ENCODE measurements at regions not wholly inside any gene's neighbourhood (a gene's known extent, or its start where the extent isn't known, plus 50 kb on each side); places are given as distances from the start of the nearest gene placed in this dataset.

DNA sequence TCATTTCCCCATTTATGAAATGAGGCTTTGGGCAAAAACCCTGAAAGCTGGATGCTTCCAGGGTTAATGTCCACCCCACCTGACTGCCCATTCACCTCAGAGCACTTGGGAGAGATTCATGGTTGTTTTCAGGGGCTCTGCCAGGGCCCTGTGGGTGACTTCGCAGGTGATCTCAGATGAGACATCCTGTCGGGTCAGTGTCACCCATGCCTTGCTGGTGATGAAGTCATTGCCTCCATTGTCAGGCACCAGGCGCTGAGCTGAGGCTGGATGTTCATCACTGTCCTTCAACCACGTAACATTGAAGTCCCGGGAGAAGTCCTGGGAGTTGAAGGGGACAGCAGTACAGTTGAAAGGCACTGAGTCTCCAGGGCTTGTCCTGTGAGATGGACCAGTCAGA, 115.6 kb upstream of the SIRPA start:
- no peak overlapping the region for H2AFZ ChIP-seq
- DNase-seq = no peak

DNA sequence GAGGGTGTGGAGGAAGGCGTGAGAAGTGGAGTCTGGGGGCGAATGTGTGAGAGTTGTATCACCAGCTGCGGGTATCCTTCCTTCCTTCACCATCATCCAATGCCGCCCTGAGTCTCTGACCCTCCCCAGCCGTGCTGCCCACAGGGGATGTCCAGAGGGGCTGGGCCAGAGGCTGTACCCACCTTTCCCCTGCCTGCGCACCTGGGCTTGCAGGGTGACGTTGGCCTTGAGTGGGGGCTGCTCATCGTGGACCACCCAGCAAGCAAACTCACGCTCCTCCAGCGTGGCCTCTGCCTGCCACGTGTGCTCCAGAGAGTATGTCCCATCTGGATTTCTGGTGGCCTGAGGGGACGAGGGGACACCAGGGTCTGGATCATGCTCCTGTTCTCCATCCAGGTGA, 116.9 kb upstream of the SIRPA start:
- 88 to 89% methylated on average over 12 of the region's 12 CpGs for WGBS, 2 experiments (ENCODE audit: low coverage in 1 of 2, low lambda C conversion rate in 2 of 2, missing lambda C conversion rate in 2 of 2)

More for the DNA sequence above, 115.6 kb upstream of the SIRPA start:
- Histone ChIP-seq H3K36me3 (ENCODE audit: low read depth) (no peaks in the 10 kb centered on the region), H3K9me2 (ENCODE audit: insufficient read depth) (no peaks in the 10 kb centered on the region), H3K9ac (no peak overlapping the region), H3K27me3 (replicated peaks; ENCODE audit: insufficient read depth) (no peaks in the 10 kb centered on the region), H3F3A (ENCODE audit: insufficient read depth) (peaks cover 12% of the 10 kb centered on the region; the same call in 1 of the 2 replicates), H3K9me3 (ENCODE audit: low read depth) (no peaks in the 10 kb centered on the region), H3K4me3 (no peak overlapping the region), H4K20me1 (ENCODE audit: insufficient read depth) (no peaks in the 10 kb centered on the region), H3K79me2 (ENCODE audit: insufficient read depth) (peaks cover 10% of the 10 kb centered on the region), H3K27ac (no peak overlapping the region), H3K4me1 (ENCODE audit: insufficient read depth) (peaks cover 27% of the 10 kb centered on the region), H3K4me2 (ENCODE audit: unreplicated experiment) (no peak overlapping the region)
- in situ Hi-C loops (cut with MboI) = no loop called here
- 89 to 94% methylated on average over 5 of the region's 5 CpGs for WGBS, 2 experiments (ENCODE audit: low coverage in 1 of 2, low lambda C conversion rate in 2 of 2, missing lambda C conversion rate in 2 of 2)
- TF ChIP-seq EZH2phosphoT487 (IDR thresholded peaks at IDR 0.05; ENCODE audit: insufficient read depth, low read depth) (no peak), EZH2 (IDR thresholded peaks at IDR 0.05; ENCODE audit: insufficient read depth, poor library complexity, severe bottlenecking) (no peak)

GRCh38 chr20:1777476-1777820, 117.8 kb upstream of the SIRPA start:
- Histone ChIP-seq H2AFZ (peak overlapping the region; percentile 83), H3K4me1 (ENCODE audit: insufficient read depth) (peaks cover 27% of the 10 kb centered on the region), H3K36me3 (ENCODE audit: low read depth) (no peaks in the 10 kb centered on the region), H3K9me3 (ENCODE audit: low read depth) (no peaks in the 10 kb centered on the region), H3K27ac (peak overlapping the region; percentile 72), H3K79me2 (ENCODE audit: insufficient read depth) (peaks cover 10% of the 10 kb centered on the region), H3F3A (ENCODE audit: insufficient read depth) (peaks cover 12% of the 10 kb centered on the region; the same call in 1 of the 2 replicates), H3K9me2 (ENCODE audit: insufficient read depth) (no peaks in the 10 kb centered on the region), H3K4me2 (ENCODE audit: unreplicated experiment) (peak overlapping the region; percentile 100), H4K20me1 (ENCODE audit: insufficient read depth) (no peaks in the 10 kb centered on the region), H3K9ac (peak overlapping the region; percentile 88), H3K4me3 (peak overlapping the region; percentile 88), H3K27me3 (replicated peaks; ENCODE audit: insufficient read depth) (no peaks in the 10 kb centered on the region)
- no peak for DNase-seq
- TF ChIP-seq EZH2 (IDR thresholded peaks at IDR 0.05; ENCODE audit: insufficient read depth, poor library complexity, severe bottlenecking) (no peak), EZH2phosphoT487 (IDR thresholded peaks at IDR 0.05; ENCODE audit: insufficient read depth, low read depth) (no peak)
- in situ Hi-C loops (cut with MboI) = no loop called here
- 5 to 11% methylated on average over 14 of the region's 14 CpGs for WGBS, 2 experiments (ENCODE audit: low coverage in 1 of 2, low lambda C conversion rate in 2 of 2, missing lambda C conversion rate in 2 of 2)

More for the DNA sequence above, 116.9 kb upstream of the SIRPA start:
- H3K36me3 ChIP-seq (ENCODE audit: low read depth) = no peaks in the 10 kb centered on the region
- peaks cover 10% of the 10 kb centered on the region for H3K79me2 ChIP-seq (ENCODE audit: insufficient read depth)
- H3K4me2 ChIP-seq (ENCODE audit: unreplicated experiment) = no peak overlapping the region
- H4K20me1 ChIP-seq (ENCODE audit: insufficient read depth) = no peaks in the 10 kb centered on the region
- H3K27ac ChIP-seq = no peak overlapping the region
- H3K9me3 ChIP-seq (ENCODE audit: low read depth) = no peaks in the 10 kb centered on the region
- H3K9ac ChIP-seq = no peak overlapping the region
- H3K4me3 ChIP-seq = no peak overlapping the region
- no peaks in the 10 kb centered on the region for H3K27me3 ChIP-seq (replicated peaks; ENCODE audit: insufficient read depth)
- peaks cover 12% of the 10 kb centered on the region; the same call in 1 of the 2 replicates for H3F3A ChIP-seq (ENCODE audit: insufficient read depth)
- TF ChIP-seq EZH2phosphoT487 (IDR thresholded peaks at IDR 0.05; ENCODE audit: insufficient read depth, low read depth) = no peak
- no peak for TF ChIP-seq EZH2 (IDR thresholded peaks at IDR 0.05; ENCODE audit: insufficient read depth, poor library complexity, severe bottlenecking)
- peaks cover 27% of the 10 kb centered on the region for H3K4me1 ChIP-seq (ENCODE audit: insufficient read depth)
- no peak for DNase-seq
- H3K9me2 ChIP-seq (ENCODE audit: insufficient read depth) = no peaks in the 10 kb centered on the region
- in situ Hi-C loops (cut with MboI) = no loop called here
- H2AFZ ChIP-seq = no peak overlapping the region

- peak overlapping the region; percentile 88 for H3K9ac ChIP-seq
- no peaks in the 10 kb centered on the region for H3K36me3 ChIP-seq (ENCODE audit: low read depth)
- peak overlapping the region; percentile 100 for H3K4me2 ChIP-seq (ENCODE audit: unreplicated experiment)
- peak overlapping the region; percentile 72 for H3K27ac ChIP-seq
- H3F3A ChIP-seq (ENCODE audit: insufficient read depth) = peaks cover 12% of the 10 kb centered on the region; the same call in 1 of the 2 replicates
- peak overlapping the region; percentile 83 for H2AFZ ChIP-seq
- DNase-seq = peak; percentile 90
- no peaks in the 10 kb centered on the region for H3K9me2 ChIP-seq (ENCODE audit: insufficient read depth)
- in situ Hi-C loops (cut with MboI) = no loop called here
- H3K27me3 ChIP-seq (replicated peaks; ENCODE audit: insufficient read depth) = no peaks in the 10 kb centered on the region
- peak overlapping the region; percentile 88 for H3K4me3 ChIP-seq
- no peak for TF ChIP-seq EZH2 (IDR thresholded peaks at IDR 0.05; ENCODE audit: insufficient read depth, poor library complexity, severe bottlenecking)
- no peak for TF ChIP-seq EZH2phosphoT487 (IDR thresholded peaks at IDR 0.05; ENCODE audit: insufficient read depth, low read depth)
- H4K20me1 ChIP-seq (ENCODE audit: insufficient read depth) = no peaks in the 10 kb centered on the region
- H3K4me1 ChIP-seq (ENCODE audit: insufficient read depth) = peaks cover 27% of the 10 kb centered on the region
- H3K9me3 ChIP-seq (ENCODE audit: low read depth) = no peaks in the 10 kb centered on the region
- peaks cover 10% of the 10 kb centered on the region for H3K79me2 ChIP-seq (ENCODE audit: insufficient read depth)
- 2 to 4% methylated on average over 35 of the region's 35 CpGs for WGBS, 2 experiments (ENCODE audit: low coverage in 1 of 2, low lambda C conversion rate in 2 of 2, missing lambda C conversion rate in 2 of 2)
Measured at GRCh38 chr20:1776681-1777475, 118.3 kb upstream of the SIRPA start.

Measured in GM23248 (cell line).